Kasumi-1 (cell line): ENCODE measurements at regions not wholly inside any gene's neighbourhood (a gene's known extent, or its start where the extent isn't known, plus 50 kb on each side); places are given as distances from the start of the nearest gene placed in this dataset.
"Not testable (repeated sequence)": the region's sequence is repeated elsewhere in the genome, so short reads cannot be mapped to it uniquely, and the experiment has no call there.

Experiments
- DNase-seq, 2 experiments: peaks; one replicate each; lab custom pipeline; 2025; lab: John Stamatoyannopoulos, UW

GRCh38 chr15:87537295-87537694, 719.2 kb downstream of the NTRK3 start:
- no peak for DNase-seq

GRCh38 chr15:87533637-87534036, 722.9 kb downstream of the NTRK3 start:
- DNase-seq: not testable (repeated sequence)

GRCh38 chr15:87528873-87529272, 727.7 kb downstream of the NTRK3 start:
- DNase-seq: no peak

- DNase-seq: no peak
Observed at GRCh38 chr15:87527875-87528274, 728.7 kb downstream of the NTRK3 start.

GRCh38 chr15:87527416-87527815, 729.1 kb downstream of the NTRK3 start:
- DNase-seq: no peak

- no peak for DNase-seq
Observed at GRCh38 chr15:87523516-87523915, 733.0 kb downstream of the NTRK3 start.

- DNase-seq: no peak
Observed at GRCh38 chr15:87522997-87523396, 733.5 kb downstream of the NTRK3 start.

GRCh38 chr15:87518957-87519356, 737.6 kb downstream of the NTRK3 start:
- DNase-seq: no peak

- DNase-seq: no peak
Observed at GRCh38 chr15:87508086-87508485, 748.5 kb downstream of the NTRK3 start.

- no peak for DNase-seq
Observed at GRCh38 chr15:87502173-87502572, 754.4 kb downstream of the NTRK3 start.

- no peak for DNase-seq
Observed at GRCh38 chr15:87500240-87500639, 756.3 kb downstream of the NTRK3 start.

- no peak for DNase-seq
Observed at GRCh38 chr15:87498560-87498959, 758.0 kb downstream of the NTRK3 start.

- DNase-seq: no peak
Observed at GRCh38 chr15:87496795-87497194, 759.7 kb downstream of the NTRK3 start.

GRCh38 chr15:87496109-87496508, 760.4 kb downstream of the NTRK3 start:
- no peak for DNase-seq

- DNase-seq: no peak
Observed at GRCh38 chr15:87493803-87494202, 762.7 kb downstream of the NTRK3 start.

GRCh38 chr15:87492321-87492720, 764.2 kb downstream of the NTRK3 start:
- no peak for DNase-seq

- no peak for DNase-seq
Observed at GRCh38 chr15:87490666-87491065, 765.9 kb downstream of the NTRK3 start.

GRCh38 chr15:87489902-87490665, 766.5 kb downstream of the NTRK3 start:
- DNase-seq: no peak

GRCh38 chr15:87489456-87489855, 767.1 kb downstream of the NTRK3 start:
- no peak for DNase-seq

- no peak for DNase-seq
Observed at GRCh38 chr15:87487484-87487883, 769.1 kb downstream of the NTRK3 start.

GRCh38 chr15:87483468-87483867, 773.1 kb downstream of the NTRK3 start:
- DNase-seq: no peak

- no peak for DNase-seq
Observed at GRCh38 chr15:87481126-87481525, 775.4 kb downstream of the NTRK3 start.

GRCh38 chr15:87478687-87479072, 777.9 kb downstream of the NTRK3 start:
- DNase-seq: no peak
